HCT116 (cell line): ENCODE measurements at regions not wholly inside any gene's neighbourhood (a gene's known extent, or its start where the extent isn't known, plus 50 kb on each side); places are given as distances from the start of the nearest gene placed in this dataset.

Source experiments
- CTCF ChIP-seq, 3 experiments: fragments of 200-600 bp in 1 of 3; sonication (generic) in 1 of 3; IDR thresholded peaks in 2 of 3; conservative IDR thresholded peaks in 1 of 3; 2 replicates each; pipeline ENCODE4 v1.5.1; 2012 to 2017; ENCODE audit warnings: low read depth in 2 of 3, low read length in 2 of 3, antibody characterized with exemption in 1 of 3, borderline replicate concordance in 1 of 3, control low read depth in 1 of 3, mild to moderate bottlenecking in 1 of 3, mixed read lengths in 1 of 3, mixed run types in 1 of 3, moderate library complexity in 1 of 3; ENCODE audit not compliant: insufficient read depth in 1 of 3
- EGR1 ChIP-seq: IDR thresholded peaks from 2 replicates; pipeline ENCODE4 v1.6.1; 2012; ENCODE audit warnings: low read depth
- EZH2 ChIP-seq: fragments of 200-600 bp; sonication (generic); IDR thresholded peaks from 2 replicates; pipeline ENCODE4 v1.6.1; 2017; ENCODE audit warnings: antibody characterized with exemption, mixed run types
- MAX ChIP-seq: IDR thresholded peaks from 2 replicates; pipeline ENCODE4 v1.6.1; 2012
- POLR2A ChIP-seq: IDR thresholded peaks from 2 replicates; pipeline ENCODE4 v1.7.0; 2011; ENCODE audit warnings: borderline replicate concordance; ENCODE audit not compliant: insufficient read depth, insufficient read length; ENCODE audit errors: extremely low read depth
- POLR2AphosphoS5 ChIP-seq: IDR thresholded peaks from 2 replicates; pipeline ENCODE4 v1.6.1; 2011; ENCODE audit warnings: mild to moderate bottlenecking, low read depth, low read length, moderate library complexity
- RAD21 ChIP-seq: IDR thresholded peaks from 2 replicates; pipeline ENCODE4 v1.6.1; 2012; ENCODE audit warnings: low read depth, mild to moderate bottlenecking
- SIN3A ChIP-seq: IDR thresholded peaks from 2 replicates; pipeline ENCODE4 v1.6.1; 2012; ENCODE audit warnings: low read depth
- YY1 ChIP-seq: IDR thresholded peaks from 2 replicates; pipeline ENCODE4 v1.6.1; 2011; ENCODE audit warnings: low read length, low read depth, moderate library complexity, mild to moderate bottlenecking; ENCODE audit not compliant: insufficient replicate concordance; ENCODE audit errors: extremely low read depth
- ZNF274 ChIP-seq: fragments of 200-500 bp; sonication (Bioruptor generic); IDR thresholded peaks from 2 replicates; pipeline ENCODE4 v1.6.1; 2014; ENCODE audit warnings: mild to moderate bottlenecking, low read depth, low read length, inconsistent platforms

- TF ChIP-seq CTCF (IDR thresholded peaks at IDR 0.05 in 2 of 3, conservative IDR thresholded peaks at IDR 0.05 in 1 of 3; ENCODE audit: borderline replicate concordance in 1 of 3, insufficient read depth in 1 of 3, low read depth in 2 of 3, low read length in 2 of 3) (no peak), YY1 (no peak), EGR1 (no peak), RAD21 (no peak), POLR2AphosphoS5 (no peak), POLR2A (no peak), SIN3A (no peak), ZNF274 (no peak), EZH2 (no peak), MAX (no peak)
Observed at GRCh38 chr6:44661221-44662008, 273.9 kb downstream of the CDC5L start.
